Keratinocyte (primary cell): ENCODE measurements at regions not wholly inside any gene's neighbourhood (a gene's known extent, or its start where the extent isn't known, plus 50 kb on each side); places are given as distances from the start of the nearest gene placed in this dataset.

Experiments
- EZH2 ChIP-seq: IDR thresholded peaks from one replicate; pipeline ENCODE4 v1.6.1; 2012; ENCODE audit warnings: inconsistent platforms, mild to moderate bottlenecking, low read length, moderate library complexity
- TF ChIP-seq, protein P1 (sequence below), 3 experiments: IDR thresholded peaks in 1 of 3; conservative IDR thresholded peaks in 1 of 3; optimal IDR thresholded peaks in 1 of 3; 2 replicates in 2 of 3; 3 replicates in 1 of 3; pipeline versions ENCODE3 to v1.5.1; 2011; ENCODE audit warnings: low read length in 3 of 3, mild to moderate bottlenecking in 3 of 3, moderate library complexity in 2 of 3, control low read depth in 1 of 3, inconsistent platforms in 1 of 3; ENCODE audit not compliant: insufficient read depth in 2 of 3; ENCODE audit errors: extremely low read depth in 1 of 3

DNA sequence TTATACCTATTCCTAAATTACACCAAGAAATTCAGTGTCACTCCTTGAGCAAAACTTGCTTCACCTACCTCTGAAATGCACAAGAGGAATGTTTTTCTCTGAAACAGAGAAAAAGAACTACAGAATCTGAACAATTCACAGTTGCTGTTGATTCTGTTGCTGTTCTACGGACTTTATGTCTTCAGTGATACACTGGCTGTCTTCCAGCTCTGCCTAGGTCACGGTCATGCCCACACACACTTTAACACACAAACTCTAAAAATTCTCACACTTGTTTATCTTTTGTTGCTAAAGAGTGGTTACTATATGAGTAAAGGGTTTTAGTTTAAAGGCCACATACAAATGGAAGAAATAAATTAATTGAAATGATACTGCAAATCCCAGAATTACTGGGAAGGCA lies 124.4 kb upstream of the SPRY2 start:
- TF ChIP-seq, protein P1, sequence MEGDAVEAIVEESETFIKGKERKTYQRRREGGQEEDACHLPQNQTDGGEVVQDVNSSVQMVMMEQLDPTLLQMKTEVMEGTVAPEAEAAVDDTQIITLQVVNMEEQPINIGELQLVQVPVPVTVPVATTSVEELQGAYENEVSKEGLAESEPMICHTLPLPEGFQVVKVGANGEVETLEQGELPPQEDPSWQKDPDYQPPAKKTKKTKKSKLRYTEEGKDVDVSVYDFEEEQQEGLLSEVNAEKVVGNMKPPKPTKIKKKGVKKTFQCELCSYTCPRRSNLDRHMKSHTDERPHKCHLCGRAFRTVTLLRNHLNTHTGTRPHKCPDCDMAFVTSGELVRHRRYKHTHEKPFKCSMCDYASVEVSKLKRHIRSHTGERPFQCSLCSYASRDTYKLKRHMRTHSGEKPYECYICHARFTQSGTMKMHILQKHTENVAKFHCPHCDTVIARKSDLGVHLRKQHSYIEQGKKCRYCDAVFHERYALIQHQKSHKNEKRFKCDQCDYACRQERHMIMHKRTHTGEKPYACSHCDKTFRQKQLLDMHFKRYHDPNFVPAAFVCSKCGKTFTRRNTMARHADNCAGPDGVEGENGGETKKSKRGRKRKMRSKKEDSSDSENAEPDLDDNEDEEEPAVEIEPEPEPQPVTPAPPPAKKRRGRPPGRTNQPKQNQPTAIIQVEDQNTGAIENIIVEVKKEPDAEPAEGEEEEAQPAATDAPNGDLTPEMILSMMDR (optimal IDR thresholded peaks at IDR 0.05 in 1 of 3, IDR thresholded peaks at IDR 0.05 in 1 of 3, conservative IDR thresholded peaks at IDR 0.05 in 1 of 3; ENCODE audit: extremely low read depth in 1 of 3, insufficient read depth in 2 of 3, low read length in 3 of 3): no peak
- TF ChIP-seq EZH2: no peak
